HG03039 (cell line): ENCODE measurements at regions not wholly inside any gene's neighbourhood (a gene's known extent, or its start where the extent isn't known, plus 50 kb on each side); places are given as distances from the start of the nearest gene placed in this dataset.

Experiments
- ATAC-seq: cut with Tn5 transposase; IDR thresholded peaks from one replicate; pipeline ENCODE4 v1.9.1; 2021; ENCODE audit warnings: mild to moderate bottlenecking, moderate library complexity; ENCODE audit not compliant: unreplicated experiment

GRCh38 chr6:90406142-90406794 is 109.6 kb upstream of the BACH2 start:
- ATAC-seq, result no peak

GRCh38 chr6:90403489-90404381 is 107.1 kb upstream of the BACH2 start:
- no peak for ATAC-seq

GRCh38 chr6:90402831-90403192 is 106.2 kb upstream of the BACH2 start:
- ATAC-seq, result no peak

- no peak for ATAC-seq
Measured at GRCh38 chr6:90401933-90402830, 105.5 kb upstream of the BACH2 start.

GRCh38 chr6:90399970-90400369 is 103.3 kb upstream of the BACH2 start:
- no peak for ATAC-seq

GRCh38 chr6:90397929-90398674 is 101.5 kb upstream of the BACH2 start:
- ATAC-seq, result peak; percentile 53

- ATAC-seq, result no peak
Measured at GRCh38 chr6:90397047-90397446, 100.4 kb upstream of the BACH2 start.

- no peak for ATAC-seq
Measured at GRCh38 chr6:90393232-90393884, 96.7 kb upstream of the BACH2 start.

- ATAC-seq, result no peak
Measured at GRCh38 chr6:90390379-90390778, 93.7 kb upstream of the BACH2 start.

GRCh38 chr6:90388395-90388794 is 91.8 kb upstream of the BACH2 start:
- ATAC-seq, result no peak

- ATAC-seq, result no peak
Measured at GRCh38 chr6:90387826-90388225, 91.2 kb upstream of the BACH2 start.

- ATAC-seq, result no peak
Measured at GRCh38 chr6:90387383-90387775, 90.7 kb upstream of the BACH2 start.

GRCh38 chr6:90386399-90387382 is 90.0 kb upstream of the BACH2 start:
- ATAC-seq, result no peak

GRCh38 chr6:90385759-90386313 is 89.2 kb upstream of the BACH2 start:
- no peak for ATAC-seq

GRCh38 chr6:90384720-90385119 is 88.1 kb upstream of the BACH2 start:
- ATAC-seq, result no peak

- no peak for ATAC-seq
Measured at GRCh38 chr6:90383196-90383822, 86.7 kb upstream of the BACH2 start.

GRCh38 chr6:90382760-90383159 is 86.1 kb upstream of the BACH2 start:
- ATAC-seq, result no peak
